GM18507 (cell line): ENCODE measurements at regions not wholly inside any gene's neighbourhood (a gene's known extent, or its start where the extent isn't known, plus 50 kb on each side); places are given as distances from the start of the nearest gene placed in this dataset.

Source experiments
- DNase-seq: peaks from one replicate; pipeline ENCODE4 v3.0.0; 2011; ENCODE audit warnings: low read depth; ENCODE audit not compliant: insufficient read length; ENCODE audit errors: extremely low spot score
- FAIRE-seq: peaks from 2 replicates; lab custom pipeline; 2011; peaks lifted over from hg19 to GRCh38; lab: Jason Lieb, UNC

DNA sequence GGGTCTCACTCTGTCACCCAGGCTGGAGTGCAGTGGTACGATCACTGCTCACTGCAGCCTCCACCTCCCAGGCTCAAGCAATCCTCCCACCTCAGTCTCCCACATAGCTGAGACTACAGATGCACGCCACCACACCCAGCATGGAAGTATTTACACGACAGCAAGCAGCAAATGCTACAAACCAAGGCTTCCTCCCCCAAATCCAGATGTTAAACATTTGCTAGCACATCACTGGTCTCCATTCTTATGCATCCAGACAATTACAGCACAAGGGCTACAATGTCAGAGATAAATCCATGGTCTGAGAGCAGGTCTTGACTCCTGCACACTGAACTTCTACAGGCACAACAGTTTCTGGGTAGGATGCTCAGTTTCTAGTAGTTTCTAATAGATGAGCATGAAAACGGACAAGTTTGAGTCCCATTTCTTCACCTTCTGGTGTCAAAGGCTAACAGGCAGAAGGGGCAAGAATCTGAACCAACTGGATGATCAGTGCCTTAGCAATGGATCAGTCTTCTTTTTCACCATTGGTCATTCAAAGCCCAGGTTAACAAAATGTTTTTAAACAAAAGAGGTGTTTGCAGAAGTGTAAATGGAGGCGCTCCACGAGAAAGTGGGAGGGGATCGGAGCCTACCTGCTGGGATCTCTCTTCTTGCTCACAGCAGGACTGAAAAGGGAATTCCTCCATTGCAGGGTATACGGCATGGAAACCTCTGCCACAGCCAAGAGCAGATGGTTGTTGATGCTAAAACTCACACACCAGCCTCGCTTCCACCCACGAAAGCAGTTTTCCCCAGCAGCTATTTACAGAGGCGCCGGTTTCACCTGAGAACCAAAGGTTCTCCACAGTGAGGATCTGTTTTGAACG lies 135.0 kb upstream of the ARL4C start:
- DNase-seq (no peak), FAIRE-seq (no peak)

DNA sequence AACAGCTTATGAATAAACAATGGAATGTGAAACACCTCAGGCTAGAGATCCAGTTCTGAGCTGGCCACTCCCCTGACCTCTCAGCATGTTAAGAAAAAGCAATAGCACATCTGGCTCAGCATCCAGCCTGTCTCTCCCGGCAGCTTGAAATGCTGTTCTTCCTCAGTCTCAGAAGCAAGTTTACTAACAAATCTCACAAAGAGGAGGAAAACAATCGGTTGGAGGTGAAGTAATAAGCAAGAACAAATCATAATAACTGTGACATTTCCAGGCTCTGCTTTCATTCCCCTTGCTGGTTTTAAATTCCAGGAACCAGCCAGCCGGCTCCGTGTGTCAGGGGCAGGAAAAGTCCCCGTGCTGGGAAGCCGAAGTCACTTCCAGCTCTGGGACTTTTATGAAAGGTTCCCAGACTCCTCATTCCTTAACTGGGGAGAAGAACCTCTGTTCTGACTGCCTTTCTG lies 133.9 kb upstream of the ARL4C start:
- FAIRE-seq (no peak), DNase-seq (no peak)

GRCh38 chr2:234629596-234629995 lies 132.7 kb upstream of the ARL4C start:
- DNase-seq (no peak), FAIRE-seq (no peak)

DNA sequence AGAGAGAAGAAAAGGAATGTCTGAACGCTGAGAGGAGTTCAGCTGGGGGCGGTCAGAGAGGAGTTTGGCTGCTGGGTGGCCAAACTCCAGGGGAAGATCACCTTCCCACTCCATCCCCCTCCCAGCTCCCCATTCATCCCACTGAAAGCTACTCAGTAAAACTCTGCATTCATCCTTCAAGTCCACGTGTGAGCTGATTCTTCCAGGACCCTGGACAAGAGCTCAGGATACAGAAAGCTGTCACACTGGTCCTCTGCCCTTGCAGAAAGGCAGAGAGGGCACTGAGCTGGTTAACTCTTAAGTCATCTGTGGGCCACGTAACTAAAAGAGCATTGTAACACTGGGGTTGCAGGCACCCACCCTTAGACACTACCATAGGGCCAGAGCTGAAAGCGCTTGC lies 132.1 kb upstream of the ARL4C start:
- FAIRE-seq: no peak
- DNase-seq: no peak

DNA sequence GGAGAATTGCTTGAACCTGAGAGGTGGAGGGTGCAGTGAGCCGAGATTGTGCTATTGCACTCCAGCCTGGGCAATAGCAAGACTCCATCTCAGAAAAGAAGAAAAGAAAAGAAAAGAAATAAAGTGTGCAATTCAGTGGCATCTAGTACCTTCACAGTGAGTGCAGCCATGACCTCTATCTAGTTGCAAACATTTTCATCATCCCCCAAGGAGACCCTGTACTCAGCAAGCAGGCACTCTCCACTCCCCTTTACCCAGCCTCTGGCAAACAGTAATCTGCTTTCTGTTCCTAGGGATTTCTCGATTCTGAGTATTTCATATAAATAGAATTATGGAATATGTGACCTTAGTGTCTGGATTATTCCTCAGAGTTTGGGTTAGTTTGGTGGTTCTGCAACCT lies 130.4 kb upstream of the ARL4C start:
- FAIRE-seq (no peak), DNase-seq (no peak)

- DNase-seq (no peak), FAIRE-seq (no peak)
Observed at GRCh38 chr2:234626566-234627130, 129.8 kb upstream of the ARL4C start.

DNA sequence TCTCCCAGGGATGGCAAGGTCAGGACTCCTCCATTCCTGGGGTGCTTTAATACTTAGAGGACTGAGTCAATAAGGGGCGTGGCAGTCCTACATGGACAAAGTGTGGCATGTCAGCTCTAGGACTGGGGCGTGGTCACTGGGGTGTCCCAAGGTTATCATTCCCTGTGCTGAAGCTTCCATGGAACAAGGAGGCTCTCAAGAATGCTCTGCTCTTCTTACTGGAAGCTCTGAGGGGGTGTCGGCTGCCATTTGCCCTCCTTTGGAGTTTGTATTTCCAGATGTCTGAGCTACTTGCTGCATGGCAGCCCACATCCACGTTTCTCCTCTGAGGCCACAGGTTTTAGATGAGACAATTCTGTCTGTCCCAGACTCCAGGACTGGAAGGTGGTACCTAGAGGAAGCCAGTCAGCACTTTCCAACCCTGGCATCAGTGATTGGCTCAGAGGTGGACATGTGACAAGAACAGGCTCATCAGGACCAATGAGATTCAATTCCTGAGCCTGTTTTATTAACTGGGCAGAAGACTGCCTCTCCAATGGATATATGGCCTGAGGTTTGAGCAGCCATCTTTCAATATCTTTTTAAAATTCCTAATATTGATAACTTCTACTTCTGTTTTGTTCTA lies 128.9 kb upstream of the ARL4C start:
- DNase-seq: no peak

GRCh38 chr2:234623521-234623991 lies 126.7 kb upstream of the ARL4C start:
- FAIRE-seq: no peak
- no peak for DNase-seq

More for the DNA sequence above, 128.9 kb upstream of the ARL4C start:
- FAIRE-seq: no peak

DNA sequence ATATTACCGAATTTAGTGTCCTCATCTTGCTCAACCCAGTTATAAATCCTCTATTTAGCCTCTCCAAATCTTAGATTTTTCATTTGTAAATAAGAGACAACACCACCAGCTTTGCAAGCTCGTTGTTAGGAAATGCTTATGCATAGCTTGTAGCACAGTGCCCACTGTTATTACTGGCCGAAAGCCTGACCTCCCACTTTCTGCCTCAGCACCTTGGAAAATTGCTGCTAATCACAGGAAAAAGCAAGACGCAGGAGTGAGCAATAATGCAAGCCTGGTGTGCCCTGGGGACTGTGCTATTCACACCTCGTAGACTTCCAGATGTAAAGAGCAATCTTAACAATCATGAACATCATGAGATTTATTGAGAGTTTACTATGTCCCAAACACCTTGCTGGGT lies 124.2 kb upstream of the ARL4C start:
- DNase-seq: no peak
- no peak for FAIRE-seq

GRCh38 chr2:234620018-234620417 lies 123.1 kb upstream of the ARL4C start:
- FAIRE-seq (no peak), DNase-seq (no peak)

- no peak for DNase-seq
- no peak for FAIRE-seq
Observed at GRCh38 chr2:234615643-234616356, 118.9 kb upstream of the ARL4C start.

DNA sequence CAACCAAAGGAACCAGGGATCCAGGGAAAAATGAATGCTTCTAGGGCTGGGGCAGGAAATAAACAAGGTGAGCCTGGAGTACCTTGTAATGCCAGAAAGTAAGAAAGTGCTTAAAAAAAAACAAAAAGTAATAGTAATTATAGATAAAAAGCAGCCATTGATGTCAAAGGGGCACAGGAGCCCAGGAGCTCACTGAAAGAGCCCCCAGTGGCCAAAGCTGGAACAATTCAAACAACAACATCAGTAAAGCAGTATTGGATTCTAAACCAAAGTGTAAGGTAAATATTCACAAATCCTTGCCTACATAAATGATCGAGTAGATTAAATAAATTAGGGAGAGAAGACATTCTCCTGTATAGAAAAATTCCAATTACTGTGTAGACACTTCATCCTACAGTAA lies 114.3 kb upstream of the ARL4C start:
- DNase-seq: no peak

GRCh38 chr2:234608946-234609345 lies 112.1 kb upstream of the ARL4C start:
- FAIRE-seq (no peak), DNase-seq (no peak)

More for the DNA sequence above, 114.3 kb upstream of the ARL4C start:
- peak; percentile 67 for FAIRE-seq

- FAIRE-seq: no peak
- no peak for DNase-seq
Observed at GRCh38 chr2:234607691-234608090, 110.8 kb upstream of the ARL4C start.

GRCh38 chr2:234606896-234607295 lies 110.0 kb upstream of the ARL4C start:
- FAIRE-seq (no peak), DNase-seq (no peak)

DNA sequence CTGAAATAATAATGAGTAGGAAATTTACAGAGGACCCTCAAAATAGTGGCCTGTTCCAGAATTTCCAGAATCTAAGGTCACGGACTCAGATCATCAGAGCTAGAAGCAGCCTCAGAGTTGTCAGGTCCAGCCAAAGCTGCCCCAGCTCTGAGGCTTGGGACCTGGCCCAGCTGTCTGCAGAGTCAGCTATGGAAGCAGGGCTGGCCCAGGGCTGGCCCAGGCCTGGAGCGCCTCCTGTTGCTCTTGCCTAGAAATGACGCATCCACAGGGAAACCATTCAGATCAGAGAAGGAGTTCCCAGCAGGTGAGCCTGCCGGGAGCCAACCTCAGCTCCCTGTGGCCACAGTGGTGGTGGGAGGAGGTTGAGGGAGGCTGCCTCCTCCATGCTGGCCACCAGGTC lies 106.7 kb upstream of the ARL4C start:
- no peak for FAIRE-seq

DNA sequence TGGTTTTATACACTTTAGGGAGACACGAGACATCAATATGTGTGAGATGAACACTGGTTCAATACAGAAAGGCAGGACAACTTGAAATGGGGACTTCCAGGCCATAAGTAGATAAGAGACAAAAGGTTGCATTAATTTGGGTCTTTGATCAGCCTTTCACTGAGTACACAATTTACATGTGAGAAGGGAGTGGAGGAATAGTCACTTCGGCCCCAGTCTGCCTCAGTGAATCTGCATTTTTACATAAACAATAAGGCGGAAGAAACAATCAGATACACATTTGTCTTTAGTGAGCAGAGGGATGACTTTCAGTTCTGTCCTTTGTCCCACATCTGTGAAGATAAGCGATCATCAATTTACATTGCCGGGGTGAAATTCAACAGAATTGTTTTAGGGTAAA lies 104.3 kb upstream of the ARL4C start:
- no peak for DNase-seq
- FAIRE-seq: no peak

More for the DNA sequence above, 106.7 kb upstream of the ARL4C start:
- no peak for DNase-seq

DNA sequence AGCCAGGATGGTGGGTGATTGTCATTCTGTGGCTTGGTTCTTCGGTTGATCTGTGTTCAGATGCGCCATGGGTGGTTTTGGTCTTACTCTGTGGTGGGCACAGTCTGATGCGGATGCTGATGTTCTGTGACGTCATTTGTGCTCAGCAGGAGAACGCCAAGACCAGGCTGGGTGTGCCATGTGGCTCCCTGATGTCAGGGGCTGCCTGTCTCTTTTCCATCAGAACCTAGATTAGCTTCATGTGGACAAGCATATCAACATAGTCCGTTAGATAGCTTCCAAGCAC lies 100.6 kb upstream of the ARL4C start:
- DNase-seq (no peak), FAIRE-seq (no peak)

- DNase-seq (no peak), FAIRE-seq (no peak)
Observed at GRCh38 chr2:234596696-234597575, 100.1 kb upstream of the ARL4C start.
